GM19351 (cell line): ENCODE measurements at regions not wholly inside any gene's neighbourhood (a gene's known extent, or its start where the extent isn't known, plus 50 kb on each side); places are given as distances from the start of the nearest gene placed in this dataset.
"Not testable (repeated sequence)": the region's sequence is repeated elsewhere in the genome, so short reads cannot be mapped to it uniquely, and the experiment has no call there.

Experiments used
- ATAC-seq: cut with Tn5 transposase; IDR thresholded peaks from one replicate; pipeline ENCODE4 v1.9.1; 2021; ENCODE audit warnings: mild to moderate bottlenecking, moderate library complexity; ENCODE audit not compliant: unreplicated experiment

DNA sequence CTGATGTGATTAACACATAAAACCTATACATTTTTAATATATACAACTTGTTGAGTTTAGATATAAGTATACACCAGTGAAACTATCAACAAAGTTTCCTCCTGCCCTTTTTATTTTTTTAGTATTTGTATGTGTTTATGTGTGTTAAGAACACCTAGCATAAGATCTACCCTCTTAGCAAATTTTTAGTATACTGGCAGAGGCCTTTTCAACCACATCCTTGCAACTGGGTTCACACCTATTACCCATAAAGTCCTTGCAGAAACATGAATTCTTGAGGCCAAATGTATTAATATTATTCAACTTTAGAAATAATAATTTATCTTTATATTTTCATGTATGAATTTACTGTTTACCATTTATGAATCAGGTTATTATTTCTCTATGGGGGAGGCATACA is 119.7 kb upstream of the CRIM1 start:
- no peak for ATAC-seq

DNA sequence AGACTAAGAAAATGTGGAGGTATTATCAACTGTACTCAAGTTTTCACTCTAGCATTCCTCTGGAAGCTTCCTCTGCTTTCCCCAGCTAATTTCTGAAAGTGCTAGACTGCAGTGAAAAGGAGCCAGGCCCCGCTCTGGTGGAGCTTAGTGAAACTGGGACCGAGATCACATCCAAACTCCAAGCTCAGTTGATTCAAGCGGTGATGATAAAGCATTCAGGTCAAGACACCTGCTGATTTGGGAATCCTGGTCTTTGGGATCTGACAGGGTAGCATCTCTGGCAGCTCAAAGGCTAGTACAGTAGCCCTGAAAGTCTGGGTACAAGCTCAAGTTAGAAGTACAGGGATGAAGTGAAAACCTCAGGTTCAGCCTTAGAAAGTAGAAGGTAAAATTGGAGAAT is 120.2 kb upstream of the CRIM1 start:
- ATAC-seq: no peak

- no peak for ATAC-seq
Observed at GRCh38 chr2:36223259-36223658, 132.3 kb upstream of the CRIM1 start.

GRCh38 chr2:36222485-36222884 is 133.1 kb upstream of the CRIM1 start:
- ATAC-seq: no peak

- no peak for ATAC-seq
Observed at GRCh38 chr2:36214691-36215090, 140.9 kb upstream of the CRIM1 start.

GRCh38 chr2:36203366-36203765 is 152.2 kb upstream of the CRIM1 start:
- no peak for ATAC-seq

DNA sequence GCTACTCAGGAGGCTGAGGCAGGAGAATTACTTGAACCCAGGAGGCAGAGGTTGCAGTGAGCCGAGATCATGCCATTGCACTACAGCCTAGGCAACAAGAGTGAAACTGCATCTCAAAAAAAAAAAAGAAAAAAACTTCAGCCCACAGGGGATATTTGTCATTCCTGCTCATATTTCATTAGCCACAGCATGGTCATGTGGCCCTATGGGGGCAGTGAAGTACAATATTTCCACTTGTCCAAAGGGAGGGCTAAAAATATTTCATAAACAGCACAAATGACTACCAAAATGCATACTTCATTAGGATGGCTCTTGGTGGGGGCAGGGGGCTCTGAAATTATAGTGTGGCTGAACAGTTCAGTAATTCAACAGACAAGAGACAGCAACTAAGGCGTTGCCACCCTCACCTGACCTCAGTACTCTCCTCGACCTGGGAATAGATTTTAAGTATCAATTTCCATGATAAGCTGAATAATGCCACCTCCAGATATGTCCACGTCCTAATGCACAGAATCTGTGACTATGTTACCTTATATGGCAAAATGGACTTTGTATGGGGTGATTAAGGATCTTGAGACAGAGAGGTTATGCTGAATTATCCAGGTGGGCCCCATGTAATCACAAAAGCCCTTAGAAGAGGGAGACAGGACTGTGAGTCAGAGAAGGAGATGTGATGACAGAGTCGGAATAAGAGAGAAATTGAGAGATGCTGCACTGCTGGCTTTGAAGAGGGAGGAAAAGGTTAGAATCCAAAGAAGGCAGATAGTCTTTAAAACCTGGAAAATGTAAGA is 158.2 kb upstream of the CRIM1 start:
- no peak for ATAC-seq

GRCh38 chr2:36193680-36194079 is 161.9 kb upstream of the CRIM1 start:
- no peak for ATAC-seq

- no peak for ATAC-seq
Observed at GRCh38 chr2:36192983-36193382, 162.6 kb upstream of the CRIM1 start.

GRCh38 chr2:36190097-36190496 is 165.5 kb upstream of the CRIM1 start:
- ATAC-seq: no peak

DNA sequence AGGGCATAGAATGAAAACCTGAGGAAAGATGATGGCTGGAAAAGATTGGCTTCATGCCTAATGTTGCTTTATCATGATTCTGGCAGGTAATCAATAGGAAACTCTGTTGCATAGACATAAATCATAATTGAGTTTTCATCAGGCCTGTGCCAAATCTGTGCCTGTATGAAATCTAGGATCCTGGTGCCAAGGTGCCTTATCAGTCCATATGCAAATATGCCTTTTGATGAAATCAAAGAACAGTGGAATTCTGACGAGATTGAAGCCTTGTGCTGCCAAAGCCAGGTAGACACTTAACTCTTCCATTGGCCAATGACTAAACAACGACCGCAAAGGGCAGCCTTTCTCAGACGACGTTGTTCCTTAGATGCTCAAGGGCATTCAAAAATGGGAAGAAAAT is 170.0 kb upstream of the CRIM1 start:
- ATAC-seq: no peak

DNA sequence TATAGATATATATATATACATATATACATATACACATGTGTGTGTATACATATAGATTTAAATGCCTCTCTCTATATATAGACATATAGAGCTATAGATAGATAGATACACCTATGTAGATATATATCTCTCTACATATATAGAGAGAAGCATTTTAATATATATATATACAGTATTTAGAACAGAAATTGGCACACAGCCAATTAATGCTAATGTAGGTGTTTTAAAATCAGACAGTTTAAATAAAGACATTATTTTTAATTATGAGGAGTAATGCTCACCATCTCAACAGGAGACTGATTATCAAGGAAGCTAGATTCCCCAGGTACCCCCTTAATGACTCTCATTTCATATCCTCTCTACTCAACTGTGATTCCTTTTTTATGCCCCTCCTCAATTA is 170.7 kb upstream of the CRIM1 start:
- no peak for ATAC-seq

DNA sequence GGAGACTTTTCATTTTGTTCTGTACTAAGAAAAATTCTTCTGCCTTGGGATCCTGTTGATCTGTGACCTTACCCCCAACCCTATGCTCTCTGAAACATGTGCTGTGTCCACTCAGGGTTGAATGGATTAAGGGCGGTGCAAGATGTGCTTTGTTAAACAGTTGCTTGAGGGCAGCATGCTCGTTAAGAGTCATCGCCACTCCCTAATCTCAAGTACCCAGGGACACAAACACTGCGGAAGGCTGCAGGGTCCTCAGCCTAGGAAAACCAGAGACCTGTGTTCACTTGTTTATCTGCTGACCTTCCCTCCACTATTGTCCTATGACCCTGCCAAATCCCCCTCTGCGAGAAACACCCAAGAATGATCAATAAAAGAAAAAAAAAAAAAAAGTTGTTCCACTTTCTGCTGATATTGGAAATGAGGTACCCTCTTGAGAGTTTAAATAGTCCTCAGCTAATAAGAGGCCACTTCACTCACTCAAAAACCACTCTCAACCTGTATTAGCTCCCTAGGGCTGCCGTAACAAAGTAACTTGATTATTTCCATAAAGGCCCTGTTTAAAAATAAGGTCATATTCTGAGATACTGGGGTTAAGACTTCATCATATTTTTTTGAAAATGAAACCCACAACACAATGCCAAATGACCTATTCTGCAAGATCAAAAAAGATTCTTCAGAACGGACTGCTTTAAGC is 174.6 kb upstream of the CRIM1 start:
- not testable (repeated sequence) for ATAC-seq

DNA sequence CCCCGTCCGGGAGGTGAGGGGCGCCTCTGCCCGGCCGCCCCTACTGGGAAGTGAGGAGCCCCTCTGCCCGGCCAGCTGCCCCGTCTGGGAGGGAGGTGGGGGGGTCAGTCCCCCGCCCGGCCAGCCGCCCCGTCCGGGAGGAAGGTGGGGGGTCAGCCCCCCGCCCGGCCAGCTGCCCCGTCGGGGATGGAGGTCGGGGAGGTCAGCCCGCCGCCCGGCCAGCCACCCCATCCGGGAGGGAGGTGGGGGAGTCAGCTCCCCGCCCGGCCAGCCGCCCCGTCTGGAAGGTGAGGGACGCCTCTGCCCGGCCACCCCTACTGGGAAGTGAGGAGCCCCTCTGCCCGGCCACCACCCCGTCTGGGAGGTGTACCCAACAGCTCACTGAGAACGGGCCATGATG is 175.3 kb upstream of the CRIM1 start:
- ATAC-seq: not testable (repeated sequence)

- ATAC-seq: not testable (repeated sequence)
Observed at GRCh38 chr2:36179668-36180269, 175.8 kb upstream of the CRIM1 start.

- ATAC-seq: no peak
Observed at GRCh38 chr2:36178384-36178783, 177.2 kb upstream of the CRIM1 start.

- ATAC-seq: no peak
Observed at GRCh38 chr2:36177282-36177681, 178.3 kb upstream of the CRIM1 start.

- ATAC-seq: no peak
Observed at GRCh38 chr2:36174920-36175319, 180.7 kb upstream of the CRIM1 start.

- ATAC-seq: no peak
Observed at GRCh38 chr2:36173760-36174404, 181.7 kb upstream of the CRIM1 start.

DNA sequence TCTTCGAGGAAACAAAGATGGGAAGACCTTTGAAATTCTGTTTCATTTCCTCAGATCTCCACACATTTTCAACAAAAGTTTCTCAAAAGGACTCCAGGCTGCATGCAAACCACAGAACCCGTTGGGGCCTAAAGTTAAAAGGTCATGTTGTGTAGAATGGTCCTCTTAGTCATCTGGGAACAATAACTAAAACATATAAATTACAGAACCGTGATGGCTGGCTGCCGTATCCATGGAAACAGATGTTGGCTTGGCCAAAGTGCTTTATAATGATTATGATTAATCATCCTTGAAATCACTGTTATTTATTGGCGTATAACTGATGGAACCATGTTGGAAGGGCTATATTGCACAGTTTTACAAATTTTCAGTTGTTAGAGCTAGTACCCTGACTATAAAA is 182.8 kb upstream of the CRIM1 start:
- ATAC-seq: no peak

DNA sequence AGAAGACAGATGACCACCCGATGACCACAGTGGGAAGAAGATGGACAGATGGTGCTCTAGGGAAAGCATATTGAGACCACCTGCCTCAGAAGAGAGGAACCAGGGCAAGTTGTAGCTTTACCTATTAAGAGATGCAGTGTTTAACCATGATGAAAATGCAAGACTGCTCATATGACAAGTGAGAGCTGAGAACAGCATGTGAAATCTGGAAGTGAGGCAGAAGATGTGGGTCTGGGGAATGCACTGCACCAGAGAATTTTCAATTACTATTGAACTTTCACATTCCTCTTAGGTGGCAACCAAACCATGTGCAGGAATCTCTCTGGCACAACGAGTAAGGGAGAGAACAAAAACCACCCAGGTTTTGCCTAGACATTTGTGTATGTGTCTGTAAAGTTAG is 184.8 kb upstream of the CRIM1 start:
- no peak for ATAC-seq

- ATAC-seq: no peak
Observed at GRCh38 chr2:36169843-36170242, 185.7 kb upstream of the CRIM1 start.
